ENCODE measurements at regions not wholly inside any gene's neighbourhood (a gene's known extent, or its start where the extent isn't known, plus 50 kb on each side); places are given as distances from the start of the nearest gene placed in this dataset.

- no peak for TF ChIP-seq POLR2AphosphoS5 (IDR thresholded peaks at IDR 0.05; ENCODE audit: insufficient read depth, low read depth, low read length)
- TF ChIP-seq CTCF (IDR thresholded peaks at IDR 0.05; ENCODE audit: extremely low read depth in 1 of 2, insufficient read depth in 1 of 2, low read depth in 1 of 2, low read length in 2 of 2) = no peak
- TF ChIP-seq MAX (IDR thresholded peaks at IDR 0.05; ENCODE audit: insufficient read depth, insufficient read length) = no peak
- TF ChIP-seq EZH2 (IDR thresholded peaks at IDR 0.05; ENCODE audit: borderline replicate concordance, low read depth, low read length, severe bottlenecking) = no peak
Measured at GRCh38 chr3:28109829-28110228, 131.6 kb upstream of the CMC1 start.
